Activated T-helper 1 cell treated with anti-CD3 and anti-CD28 coated beads, Interleukin-2, amount 50 U/mL, for 16 hours (primary cell): ENCODE measurements at regions not wholly inside any gene's neighbourhood (a gene's known extent, or its start where the extent isn't known, plus 50 kb on each side); places are given as distances from the start of the nearest gene placed in this dataset.
"Not testable (repeated sequence)": the region's sequence is repeated elsewhere in the genome, so short reads cannot be mapped to it uniquely, and the experiment has no call there.

ENCODE experiments used
- DNase-seq, 2 donors: peaks; one replicate each; pipeline ENCODE4 v3.0.0-alpha.2; 2020; ENCODE audit warnings: low read depth in 1 of 2, low spot score in 1 of 2

- DNase-seq: no peak
Measured at GRCh38 chr1:242651817-242652216, 127.3 kb upstream of the PLD5 start.

GRCh38 chr1:242641461-242641860, 117.0 kb upstream of the PLD5 start:
- no peak for DNase-seq

GRCh38 chr1:242639104-242639503, 114.6 kb upstream of the PLD5 start:
- DNase-seq: no peak

GRCh38 chr1:242634732-242635131, 110.2 kb upstream of the PLD5 start:
- DNase-seq: no peak

GRCh38 chr1:242629396-242629795, 104.9 kb upstream of the PLD5 start:
- DNase-seq: no peak

- no peak for DNase-seq
Measured at GRCh38 chr1:242623756-242624155, 99.3 kb upstream of the PLD5 start.

GRCh38 chr1:242623119-242623518, 98.6 kb upstream of the PLD5 start:
- no peak for DNase-seq

- DNase-seq: no peak
Measured at GRCh38 chr1:242613266-242613815, 88.8 kb upstream of the PLD5 start.

GRCh38 chr1:242610209-242610608, 85.7 kb upstream of the PLD5 start:
- DNase-seq: no peak

- DNase-seq: no peak
Measured at GRCh38 chr1:242605521-242605920, 81.0 kb upstream of the PLD5 start.

- DNase-seq: no peak
Measured at GRCh38 chr1:242602001-242602400, 77.5 kb upstream of the PLD5 start.

- not testable (repeated sequence) for DNase-seq
Measured at GRCh38 chr1:242593756-242594155, 69.3 kb upstream of the PLD5 start.

GRCh38 chr1:242586360-242586680, 61.8 kb upstream of the PLD5 start:
- DNase-seq: no peak

- DNase-seq: no peak
Measured at GRCh38 chr1:242585616-242586359, 61.3 kb upstream of the PLD5 start.

- no peak for DNase-seq
Measured at GRCh38 chr1:242582669-242583068, 58.2 kb upstream of the PLD5 start.

- no peak for DNase-seq
Measured at GRCh38 chr1:242579528-242580235, 55.2 kb upstream of the PLD5 start.
